ENCODE measurements at regions not wholly inside any gene's neighbourhood (a gene's known extent, or its start where the extent isn't known, plus 50 kb on each side); places are given as distances from the start of the nearest gene placed in this dataset.

- Histone ChIP-seq H3K18ac (ENCODE audit: low read length) (no peak overlapping the region), H3K4me2 (ENCODE audit: low read length) (no peak overlapping the region), H4K91ac (ENCODE audit: low read depth, low read length) (no peak overlapping the region), H4K12ac (ENCODE audit: low read depth, low read length) (no peak overlapping the region), H2AFZ (ENCODE audit: insufficient read depth, low read length, poor library complexity) (no peak overlapping the region), H2BK120ac (ENCODE audit: insufficient read depth, low read length, poor library complexity) (no peak overlapping the region), H3K4me3 (ENCODE audit: low read depth, low read length) (no peak overlapping the region), H3K23ac (ENCODE audit: low read length) (no peak overlapping the region), H3K36me3 (ENCODE audit: control insufficient read depth in 1 of 2, insufficient read depth in 2 of 2, low read length in 2 of 2) (no peaks in the 10 kb centered on the region), H3K14ac (ENCODE audit: low read length) (no peak overlapping the region), H4K8ac (ENCODE audit: low read depth, low read length) (no peak overlapping the region), H2BK12ac (ENCODE audit: low read length) (no peak overlapping the region), H3K27ac (ENCODE audit: low read depth, low read length) (no peak overlapping the region), H3K4ac (ENCODE audit: low read depth, low read length) (no peak overlapping the region), H3K9me3 (ENCODE audit: insufficient read depth, low read depth, low read length) (peaks cover 1% of the 10 kb centered on the region), H3K79me2 (ENCODE audit: control insufficient read depth, insufficient read depth, low read length, poor library complexity) (no peaks in the 10 kb centered on the region), H2AK5ac (ENCODE audit: low read length) (no peak overlapping the region), H3K4me1 (ENCODE audit: control insufficient read depth in 1 of 2, insufficient read depth in 2 of 2, low read length in 2 of 2) (peaks cover 4% of the 10 kb centered on the region in 2 experiments), H3K9ac (ENCODE audit: low read length) (no peak overlapping the region), H3K79me1 (ENCODE audit: low read length) (no peaks in the 10 kb centered on the region), H3K27me3 (ENCODE audit: insufficient read depth, low read length) (no peaks in the 10 kb centered on the region), H2BK5ac (ENCODE audit: low read depth, low read length, poor library complexity) (no peak overlapping the region)
- WGBS (ENCODE audit: extremely low coverage, insufficient coverage, insufficient read length), result no CpG with 5 or more reads among the region's 11 CpGs
- no peak for DNase-seq
Observed at GRCh38 chr7:3128857-3129490, 85.3 kb upstream of the CARD11 start.

DNA sequence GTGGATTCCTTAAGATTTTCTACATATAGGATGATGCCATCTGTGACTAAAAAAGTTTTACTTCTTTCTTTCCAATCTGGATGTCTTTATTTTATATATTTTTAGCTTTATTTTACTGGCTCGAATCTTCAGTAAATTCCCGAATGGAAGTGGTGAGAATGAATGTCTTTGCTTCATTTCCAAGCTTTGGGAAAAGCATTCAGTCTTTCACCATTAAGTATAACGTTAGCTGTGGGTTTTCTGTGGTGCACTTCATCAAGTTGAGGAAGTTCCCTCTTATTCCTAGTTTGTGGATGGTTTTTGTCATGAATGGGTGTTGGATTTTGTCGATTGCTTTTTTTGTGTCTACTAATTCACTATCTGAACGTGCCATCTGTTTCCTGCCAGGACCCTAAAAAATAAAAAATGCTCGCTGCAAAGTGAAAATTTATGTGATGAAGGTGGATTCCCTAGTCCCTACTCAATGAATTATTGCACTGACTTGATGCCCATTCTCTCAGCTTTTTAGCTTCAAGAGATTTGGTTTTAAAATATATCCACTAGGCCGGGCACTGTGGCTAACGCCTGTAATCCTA lies 90.2 kb upstream of the CARD11 start:
- no peak overlapping the region for H3K9ac ChIP-seq (ENCODE audit: low read length)
- H4K91ac ChIP-seq (ENCODE audit: low read depth, low read length), result no peak overlapping the region
- no peak overlapping the region for H3K4ac ChIP-seq (ENCODE audit: low read depth, low read length)
- H3K4me2 ChIP-seq (ENCODE audit: low read length), result no peak overlapping the region
- H2BK5ac ChIP-seq (ENCODE audit: low read depth, low read length, poor library complexity), result no peak overlapping the region
- WGBS (ENCODE audit: extremely low coverage, insufficient coverage, insufficient read length), result no CpG with 5 or more reads among the region's 8 CpGs
- H4K8ac ChIP-seq (ENCODE audit: low read depth, low read length), result no peak overlapping the region
- DNase-seq, result no peak
- no peak overlapping the region for H2AFZ ChIP-seq (ENCODE audit: insufficient read depth, low read length, poor library complexity)
- no peaks in the 10 kb centered on the region for H3K36me3 ChIP-seq (ENCODE audit: control insufficient read depth in 1 of 2, insufficient read depth in 2 of 2, low read length in 2 of 2)
- no peak overlapping the region for H4K12ac ChIP-seq (ENCODE audit: low read depth, low read length)
- H3K23ac ChIP-seq (ENCODE audit: low read length), result no peak overlapping the region
- H3K4me1 ChIP-seq (ENCODE audit: control insufficient read depth in 1 of 2, insufficient read depth in 2 of 2, low read length in 2 of 2), result peaks cover under 1% of the 10 kb centered on the region in 2 experiments
- no peaks in the 10 kb centered on the region for H3K79me1 ChIP-seq (ENCODE audit: low read length)
- no peak overlapping the region for H3K14ac ChIP-seq (ENCODE audit: low read length)
- no peak overlapping the region for H2BK120ac ChIP-seq (ENCODE audit: insufficient read depth, low read length, poor library complexity)
- no peak overlapping the region for H3K18ac ChIP-seq (ENCODE audit: low read length)
- no peak overlapping the region for H2AK5ac ChIP-seq (ENCODE audit: low read length)
- H3K27me3 ChIP-seq (ENCODE audit: insufficient read depth, low read length), result no peaks in the 10 kb centered on the region
- no peak overlapping the region for H3K4me3 ChIP-seq (ENCODE audit: low read depth, low read length)
- no peaks in the 10 kb centered on the region for H3K79me2 ChIP-seq (ENCODE audit: control insufficient read depth, insufficient read depth, low read length, poor library complexity)
- peaks cover 2% of the 10 kb centered on the region for H3K9me3 ChIP-seq (ENCODE audit: insufficient read depth, low read depth, low read length)
- H3K27ac ChIP-seq (ENCODE audit: low read depth, low read length), result no peak overlapping the region
- H2BK12ac ChIP-seq (ENCODE audit: low read length), result no peak overlapping the region

GRCh38 chr7:3134745-3135144 lies 91.1 kb upstream of the CARD11 start:
- Histone ChIP-seq H3K4me3 (ENCODE audit: low read depth, low read length) (no peak overlapping the region), H2BK12ac (ENCODE audit: low read length) (no peak overlapping the region), H2BK120ac (ENCODE audit: insufficient read depth, low read length, poor library complexity) (no peak overlapping the region), H2BK5ac (ENCODE audit: low read depth, low read length, poor library complexity) (no peak overlapping the region), H3K4ac (ENCODE audit: low read depth, low read length) (no peak overlapping the region), H4K12ac (ENCODE audit: low read depth, low read length) (no peak overlapping the region), H3K14ac (ENCODE audit: low read length) (no peak overlapping the region), H2AK5ac (ENCODE audit: low read length) (no peak overlapping the region), H3K4me1 (ENCODE audit: control insufficient read depth in 1 of 2, insufficient read depth in 2 of 2, low read length in 2 of 2) (no peaks in the 10 kb centered on the region), H3K9ac (ENCODE audit: low read length) (no peak overlapping the region), H3K79me1 (ENCODE audit: low read length) (no peaks in the 10 kb centered on the region), H3K27me3 (ENCODE audit: insufficient read depth, low read length) (no peaks in the 10 kb centered on the region), H3K23ac (ENCODE audit: low read length) (no peak overlapping the region), H3K36me3 (ENCODE audit: control insufficient read depth in 1 of 2, insufficient read depth in 2 of 2, low read length in 2 of 2) (no peaks in the 10 kb centered on the region), H2AFZ (ENCODE audit: insufficient read depth, low read length, poor library complexity) (no peak overlapping the region), H4K91ac (ENCODE audit: low read depth, low read length) (no peak overlapping the region), H3K27ac (ENCODE audit: low read depth, low read length) (no peak overlapping the region), H3K4me2 (ENCODE audit: low read length) (no peak overlapping the region), H3K9me3 (ENCODE audit: insufficient read depth, low read depth, low read length) (peaks cover 2% of the 10 kb centered on the region), H3K18ac (ENCODE audit: low read length) (no peak overlapping the region), H3K79me2 (ENCODE audit: control insufficient read depth, insufficient read depth, low read length, poor library complexity) (no peaks in the 10 kb centered on the region), H4K8ac (ENCODE audit: low read depth, low read length) (no peak overlapping the region)
- no CpG with 5 or more reads among the region's 6 CpGs for WGBS (ENCODE audit: extremely low coverage, insufficient coverage, insufficient read length)
- DNase-seq, result no peak

DNA sequence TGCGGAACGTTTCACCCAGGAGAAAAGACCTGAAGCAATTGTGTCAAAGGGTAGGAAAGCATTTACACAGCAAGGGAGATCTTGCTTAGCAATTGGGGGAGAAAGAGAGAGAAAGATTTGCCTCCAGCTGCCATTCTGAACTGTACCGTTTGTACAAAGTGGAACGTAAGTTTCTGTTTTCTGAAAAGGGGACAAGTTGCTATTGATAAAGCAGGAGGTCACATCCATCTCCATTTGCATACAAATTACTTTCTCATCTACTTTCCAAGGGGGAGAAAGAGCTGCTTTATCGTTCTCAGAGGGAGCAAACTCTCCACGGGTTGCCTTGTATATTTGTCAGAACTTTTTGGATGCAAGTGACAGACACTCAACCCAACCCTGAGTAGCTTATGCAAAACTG lies 92.0 kb upstream of the CARD11 start:
- no peak for DNase-seq
- H2BK5ac ChIP-seq (ENCODE audit: low read depth, low read length, poor library complexity), result no peak overlapping the region
- no peak overlapping the region for H3K9ac ChIP-seq (ENCODE audit: low read length)
- H3K23ac ChIP-seq (ENCODE audit: low read length), result no peak overlapping the region
- H4K12ac ChIP-seq (ENCODE audit: low read depth, low read length), result no peak overlapping the region
- no peak overlapping the region for H3K4me2 ChIP-seq (ENCODE audit: low read length)
- H3K4me3 ChIP-seq (ENCODE audit: low read depth, low read length), result no peak overlapping the region
- no peak overlapping the region for H4K8ac ChIP-seq (ENCODE audit: low read depth, low read length)
- no peaks in the 10 kb centered on the region for H3K36me3 ChIP-seq (ENCODE audit: control insufficient read depth in 1 of 2, insufficient read depth in 2 of 2, low read length in 2 of 2)
- no peak overlapping the region for H3K18ac ChIP-seq (ENCODE audit: low read length)
- no peak overlapping the region for H2AFZ ChIP-seq (ENCODE audit: insufficient read depth, low read length, poor library complexity)
- H2BK12ac ChIP-seq (ENCODE audit: low read length), result no peak overlapping the region
- no peaks in the 10 kb centered on the region for H3K27me3 ChIP-seq (ENCODE audit: insufficient read depth, low read length)
- H4K91ac ChIP-seq (ENCODE audit: low read depth, low read length), result no peak overlapping the region
- H2AK5ac ChIP-seq (ENCODE audit: low read length), result no peak overlapping the region
- peaks cover 2% of the 10 kb centered on the region for H3K9me3 ChIP-seq (ENCODE audit: insufficient read depth, low read depth, low read length)
- H3K79me2 ChIP-seq (ENCODE audit: control insufficient read depth, insufficient read depth, low read length, poor library complexity), result no peaks in the 10 kb centered on the region
- WGBS (ENCODE audit: extremely low coverage, insufficient coverage, insufficient read length), result no CpG with 5 or more reads among the region's 6 CpGs
- H3K4me1 ChIP-seq (ENCODE audit: control insufficient read depth in 1 of 2, insufficient read depth in 2 of 2, low read length in 2 of 2), result no peaks in the 10 kb centered on the region
- no peak overlapping the region for H3K14ac ChIP-seq (ENCODE audit: low read length)
- H3K27ac ChIP-seq (ENCODE audit: low read depth, low read length), result no peak overlapping the region
- no peak overlapping the region for H3K4ac ChIP-seq (ENCODE audit: low read depth, low read length)
- H3K79me1 ChIP-seq (ENCODE audit: low read length), result no peaks in the 10 kb centered on the region
- H2BK120ac ChIP-seq (ENCODE audit: insufficient read depth, low read length, poor library complexity), result no peak overlapping the region

Measured in trophoblast cell (in vitro differentiated cells and primary cell).